ENCODE measurements at regions not wholly inside any gene's neighbourhood (a gene's known extent, or its start where the extent isn't known, plus 50 kb on each side); places are given as distances from the start of the nearest gene placed in this dataset.
"Not testable (repeated sequence)": the region's sequence is repeated elsewhere in the genome, so short reads cannot be mapped to it uniquely, and the experiment has no call there.

GRCh38 chr10:56547163-56547562, 186.1 kb upstream of the ZWINT start:
- no peak for DNase-seq

GRCh38 chr10:56537984-56538383, 176.9 kb upstream of the ZWINT start:
- DNase-seq, result no peak

- no peak for DNase-seq
These were observed 161.1 kb upstream of the ZWINT start for GRCh38 chr10:56522166-56522565.

GRCh38 chr10:56508562-56508961, 147.5 kb upstream of the ZWINT start:
- no peak for DNase-seq

GRCh38 chr10:56507033-56507432, 146.0 kb upstream of the ZWINT start:
- no peak for DNase-seq

GRCh38 chr10:56505555-56505954, 144.5 kb upstream of the ZWINT start:
- DNase-seq, result no peak

GRCh38 chr10:56496186-56496486, 135.1 kb upstream of the ZWINT start:
- no peak for DNase-seq

GRCh38 chr10:56487746-56488145, 126.7 kb upstream of the ZWINT start:
- no peak for DNase-seq

- no peak for DNase-seq
These were observed 120.5 kb upstream of the ZWINT start for GRCh38 chr10:56481521-56482091.

GRCh38 chr10:56472978-56473377, 111.9 kb upstream of the ZWINT start:
- DNase-seq, result no peak

- DNase-seq, result no peak
These were observed 109.6 kb upstream of the ZWINT start for GRCh38 chr10:56470701-56471100.

GRCh38 chr10:56469482-56469881, 108.4 kb upstream of the ZWINT start:
- DNase-seq, result no peak

- no peak for DNase-seq
These were observed 104.9 kb upstream of the ZWINT start for GRCh38 chr10:56466005-56466404.

- DNase-seq, result no peak
These were observed 88.7 kb upstream of the ZWINT start for GRCh38 chr10:56449770-56450169.

GRCh38 chr10:56447613-56448012, 86.6 kb upstream of the ZWINT start:
- not testable (repeated sequence) for DNase-seq

- DNase-seq, result not testable (repeated sequence)
These were observed 80.3 kb upstream of the ZWINT start for GRCh38 chr10:56441337-56441736.

Data from activated CD4-positive, alpha-beta T cell treated with anti-CD3 and anti-CD28 coated beads, Interleukin-2, amount 50 U/mL, for 48 hours (primary cell).